Embryonic facial prominence (tissue), 1 donor: ENCODE measurements at regions not wholly inside any gene's neighbourhood (a gene's known extent, or its start where the extent isn't known, plus 50 kb on each side); places are given as distances from the start of the nearest gene placed in this dataset.

Experiments used
- DNase-seq: peaks from one replicate; pipeline ENCODE4 v3.0.0-alpha.2; 2016; ENCODE audit errors: extremely low spot score

DNA sequence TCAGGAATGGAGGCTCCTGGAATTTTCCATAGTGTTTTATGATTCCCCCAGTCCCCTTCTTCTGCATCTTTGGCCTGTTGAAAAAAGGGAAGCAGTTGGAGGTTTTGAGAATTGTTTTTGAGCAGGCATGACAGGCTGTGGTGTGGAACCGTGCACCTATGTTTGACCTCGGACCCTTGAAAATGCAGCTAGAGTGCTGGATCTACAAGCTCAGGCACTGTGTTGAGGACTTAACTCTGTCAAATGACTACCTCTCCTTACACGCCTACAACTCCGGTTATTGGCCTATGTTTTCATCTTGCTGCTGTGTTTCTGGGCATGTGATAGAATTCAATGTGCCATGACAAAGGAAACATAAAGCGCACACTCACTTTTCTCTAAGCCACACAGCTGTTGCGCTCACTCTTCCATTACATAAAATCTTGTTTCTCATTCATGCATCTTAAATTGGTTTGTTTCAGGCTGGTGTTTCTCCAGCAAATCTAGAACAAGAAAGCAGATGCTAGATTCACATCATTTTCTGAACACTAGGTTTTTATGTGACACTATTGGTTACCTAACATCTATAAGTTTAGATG, 616.6 kb downstream of the FGF9 start:
- no peak for DNase-seq

DNA sequence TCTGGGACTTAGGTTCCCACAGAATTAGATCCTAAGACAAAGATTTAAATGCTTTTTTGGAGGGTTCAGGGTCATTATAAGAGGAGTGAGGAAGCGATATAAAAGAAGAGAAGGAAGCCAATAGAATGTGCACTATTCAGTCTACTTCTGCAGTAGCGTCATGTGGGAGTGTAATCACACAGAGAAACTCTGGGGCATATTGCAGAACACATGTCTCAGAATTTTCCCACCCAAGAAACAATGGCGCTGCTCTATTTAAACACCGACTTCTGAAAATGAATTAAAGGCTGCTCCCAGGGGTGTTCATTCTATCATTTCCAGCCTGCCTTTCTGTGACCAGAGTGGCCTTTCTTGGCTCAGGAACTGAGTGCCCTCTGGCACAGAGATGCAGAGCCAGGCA, 617.6 kb downstream of the FGF9 start:
- DNase-seq: no peak

DNA sequence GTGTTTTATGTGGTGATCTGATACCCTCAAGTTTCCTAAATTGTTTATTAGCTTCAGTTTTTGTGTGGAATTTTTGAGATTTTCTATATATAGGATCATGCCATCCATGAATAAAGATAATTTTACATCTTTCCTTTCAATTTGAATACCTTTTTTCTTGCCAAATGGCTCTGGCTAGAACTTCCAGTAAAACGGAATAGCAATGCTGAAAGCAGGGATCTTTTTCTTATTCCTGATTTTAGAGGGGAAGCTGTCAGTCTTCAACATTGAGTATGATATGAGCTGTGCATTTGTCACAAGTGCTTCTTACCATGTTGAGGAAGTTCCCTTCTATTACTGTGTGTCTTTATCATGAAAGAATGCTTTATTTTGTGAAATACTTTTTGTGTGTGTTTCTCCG, 618.8 kb downstream of the FGF9 start:
- DNase-seq: no peak

- DNase-seq: no peak
Measured at GRCh38 chr13:22298530-22298929, 627.7 kb downstream of the FGF9 start.

GRCh38 chr13:22311734-22312404, 641.0 kb downstream of the FGF9 start:
- DNase-seq: no peak

GRCh38 chr13:22312405-22312803, 641.5 kb downstream of the FGF9 start:
- DNase-seq: no peak

GRCh38 chr13:22316494-22317025, 645.7 kb downstream of the FGF9 start:
- DNase-seq: no peak

GRCh38 chr13:22320991-22321390, 650.1 kb downstream of the FGF9 start:
- DNase-seq: no peak

GRCh38 chr13:22325761-22326160, 654.9 kb downstream of the FGF9 start:
- no peak for DNase-seq

- no peak for DNase-seq
Measured at GRCh38 chr13:22332416-22332815, 661.5 kb downstream of the FGF9 start.

GRCh38 chr13:22336460-22336859, 665.6 kb downstream of the FGF9 start:
- no peak for DNase-seq

- DNase-seq: no peak
Measured at GRCh38 chr13:22357132-22357531, 686.3 kb downstream of the FGF9 start.

GRCh38 chr13:22369090-22369489, 698.2 kb downstream of the FGF9 start:
- no peak for DNase-seq

GRCh38 chr13:22369840-22370239, 699.0 kb downstream of the FGF9 start:
- DNase-seq: no peak

GRCh38 chr13:22372261-22372660, 701.4 kb downstream of the FGF9 start:
- no peak for DNase-seq

GRCh38 chr13:22375151-22375550, 704.3 kb downstream of the FGF9 start:
- no peak for DNase-seq

GRCh38 chr13:22387899-22388298, 717.0 kb downstream of the FGF9 start:
- DNase-seq: no peak

GRCh38 chr13:22399801-22400420, 729.0 kb downstream of the FGF9 start:
- no peak for DNase-seq

- no peak for DNase-seq
Measured at GRCh38 chr13:22402682-22403081, 731.8 kb downstream of the FGF9 start.

DNA sequence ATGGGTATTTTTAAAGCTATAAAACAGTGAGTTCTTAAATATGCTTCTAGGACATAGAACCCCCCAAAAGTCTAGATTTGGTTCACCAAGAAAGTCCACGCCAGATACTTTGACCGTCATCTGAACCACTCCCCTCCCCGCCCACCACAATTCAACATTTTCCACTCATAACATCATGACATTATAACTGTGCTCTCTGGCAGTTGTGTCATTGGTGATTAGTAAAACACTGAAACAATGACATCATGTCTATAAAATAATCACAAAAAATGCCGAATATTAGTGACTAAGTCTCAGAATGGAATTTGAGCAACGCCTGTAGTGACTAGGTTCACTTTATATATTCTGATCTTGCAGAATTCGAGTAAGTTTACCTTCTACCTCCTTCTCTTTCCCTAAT, 732.3 kb downstream of the FGF9 start:
- no peak for DNase-seq

- DNase-seq: no peak
Measured at GRCh38 chr13:22405891-22406290, 735.0 kb downstream of the FGF9 start.

GRCh38 chr13:22412452-22412851, 741.6 kb downstream of the FGF9 start:
- DNase-seq: no peak

- DNase-seq: no peak
Measured at GRCh38 chr13:22422023-22422422, 751.1 kb downstream of the FGF9 start.
